ENCODE measurements at regions not wholly inside any gene's neighbourhood (a gene's known extent, or its start where the extent isn't known, plus 50 kb on each side); places are given as distances from the start of the nearest gene placed in this dataset.

DNA sequence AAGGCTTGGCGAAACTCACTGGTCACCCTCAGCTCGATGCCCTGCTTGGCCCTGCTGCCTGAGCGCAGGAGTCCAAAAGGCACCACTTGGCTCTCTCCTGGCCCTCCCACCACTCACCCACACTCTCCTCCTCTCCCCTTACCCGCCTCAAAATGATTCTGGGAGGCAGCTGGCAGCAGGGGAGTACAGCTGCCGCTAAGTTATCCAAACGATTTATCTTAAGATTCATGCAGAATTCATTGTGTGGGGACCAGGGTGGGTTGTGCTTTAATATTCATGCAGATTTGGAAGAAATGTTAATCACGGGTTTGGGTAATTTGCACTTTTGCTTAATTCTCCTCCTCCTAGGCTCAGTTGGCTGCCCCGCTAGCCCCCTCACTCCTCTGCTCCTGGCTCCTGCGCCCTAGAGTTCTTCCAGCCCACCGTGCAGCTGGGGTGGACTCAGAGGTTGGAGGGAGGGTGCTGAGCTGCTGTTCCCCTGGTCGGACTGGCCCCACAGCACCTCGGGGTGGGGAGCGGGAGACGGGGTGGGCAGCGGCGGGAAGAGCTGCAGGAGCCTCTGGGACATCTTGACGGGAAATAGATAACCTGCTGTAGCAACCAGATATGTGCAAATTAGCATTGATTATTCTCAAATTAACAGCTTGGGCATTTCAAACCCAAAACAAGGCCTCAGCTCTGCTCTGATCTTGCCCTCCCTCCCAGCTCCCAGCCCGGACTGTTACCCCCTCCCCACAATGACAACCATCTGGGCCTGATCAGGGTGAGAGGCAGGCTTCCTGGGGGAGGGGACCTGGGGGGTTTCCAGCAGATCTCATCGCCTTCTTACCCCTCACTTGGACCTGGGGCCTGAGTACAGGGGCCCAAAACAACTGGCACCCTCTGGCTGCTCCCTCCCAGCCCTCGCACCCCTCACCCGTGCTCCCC lies 122.6 kb upstream of the RPL38 start:
- no peak for DNase-seq (ENCODE audit: low spot score)

DNA sequence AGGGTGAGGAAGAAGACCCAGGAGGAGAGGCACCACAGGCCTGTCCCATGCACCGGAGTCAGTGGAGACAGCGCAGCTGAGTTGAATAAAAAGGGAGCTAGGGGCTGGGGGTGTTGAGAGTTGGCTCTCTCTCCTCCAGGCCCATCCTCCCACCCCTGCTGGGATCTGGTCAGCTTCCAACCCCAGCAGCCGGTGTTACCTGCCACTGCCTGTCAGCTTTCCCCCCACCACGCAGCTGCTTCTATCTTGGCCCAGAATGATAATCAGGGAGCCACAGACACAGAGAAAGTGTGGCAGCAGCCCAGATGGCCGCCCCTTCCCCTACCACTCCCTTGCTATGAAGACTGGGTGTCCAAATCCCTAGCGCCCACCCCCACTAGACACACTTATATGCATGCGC lies 120.6 kb upstream of the RPL38 start:
- no peak for DNase-seq (ENCODE audit: low spot score)

GRCh38 chr17:74083321-74083720 lies 120.2 kb upstream of the RPL38 start:
- no peak for DNase-seq (ENCODE audit: low spot score)

- DNase-seq (ENCODE audit: low spot score) = no peak
Measured at GRCh38 chr17:74085434-74085833, 118.0 kb upstream of the RPL38 start.

GRCh38 chr17:74087002-74087585 lies 116.4 kb upstream of the RPL38 start:
- DNase-seq (ENCODE audit: low spot score) = no peak

- no peak for DNase-seq (ENCODE audit: low spot score)
Measured at GRCh38 chr17:74088285-74088933, 115.1 kb upstream of the RPL38 start.

DNA sequence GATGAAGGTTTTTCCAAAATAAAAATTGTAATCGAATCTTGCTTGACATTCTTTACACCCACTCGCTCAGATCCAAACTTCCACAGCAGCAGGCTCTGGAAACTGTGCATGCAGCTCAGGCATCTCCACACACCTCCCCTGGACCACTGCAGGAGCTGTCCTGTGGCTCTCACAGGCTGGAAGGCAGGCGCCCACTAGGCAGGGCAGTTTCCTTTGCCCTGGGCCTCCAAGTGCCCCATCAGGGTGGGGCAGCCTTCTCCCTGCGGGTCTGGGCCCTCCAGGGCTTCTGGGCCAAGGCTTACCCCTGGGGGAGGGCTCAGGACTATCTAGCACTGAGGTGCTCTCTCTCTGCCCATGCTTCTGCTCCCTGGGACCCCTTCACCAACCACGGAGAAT lies 114.5 kb upstream of the RPL38 start:
- DNase-seq (ENCODE audit: low spot score) = no peak

GRCh38 chr17:74089380-74089779 lies 114.1 kb upstream of the RPL38 start:
- no peak for DNase-seq (ENCODE audit: low spot score)

DNA sequence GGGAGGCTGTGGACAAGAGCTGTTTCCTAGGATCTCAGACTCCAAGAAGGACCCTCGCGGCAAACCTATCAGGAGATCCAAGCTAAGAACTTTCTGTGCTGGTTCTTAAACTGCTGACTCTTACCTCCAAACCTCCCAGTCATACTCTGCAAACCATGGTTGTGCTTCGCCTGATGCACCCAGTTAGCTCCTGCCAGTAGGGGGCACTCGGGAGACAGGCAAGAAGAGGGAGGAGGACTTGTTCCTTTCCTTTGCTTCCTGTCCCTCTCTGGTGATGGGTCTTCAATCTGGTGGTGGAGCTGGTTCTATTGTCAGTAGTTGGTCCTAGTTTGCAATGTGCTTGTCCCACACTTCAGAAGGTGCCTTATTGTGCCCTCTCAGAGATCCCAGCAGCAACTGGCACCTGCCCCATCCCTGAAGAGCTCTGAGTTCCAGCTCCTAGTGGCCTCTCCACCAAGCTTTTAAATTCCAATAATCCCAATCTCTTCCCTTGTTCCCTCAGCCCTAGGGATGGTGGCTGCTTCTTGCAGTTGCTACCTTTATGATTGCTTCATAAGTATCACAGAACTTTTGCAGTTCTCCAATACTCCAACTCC lies 113.5 kb upstream of the RPL38 start:
- DNase-seq (ENCODE audit: low spot score) = peak; percentile 51

- no peak for DNase-seq (ENCODE audit: low spot score)
Measured at GRCh38 chr17:74094651-74095050, 108.8 kb upstream of the RPL38 start.

DNA sequence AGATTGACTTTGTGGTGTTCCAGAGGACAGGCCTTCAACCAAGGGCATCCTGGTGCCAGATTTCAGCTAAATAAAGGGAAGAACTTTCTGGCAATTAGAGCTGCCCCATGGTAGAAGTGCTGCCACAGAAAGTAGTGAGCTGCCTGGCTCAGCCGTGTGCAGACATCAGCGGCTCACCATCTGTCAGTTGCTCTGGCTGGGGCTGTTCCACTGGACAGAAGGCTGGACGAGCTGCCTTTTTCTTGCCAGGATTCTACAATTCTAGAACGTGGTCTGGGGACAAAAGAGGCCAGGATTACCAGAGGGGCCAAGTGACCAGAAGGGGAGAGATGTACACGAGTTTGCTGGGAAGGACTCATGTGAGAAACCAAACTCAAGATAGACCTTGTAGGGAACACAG lies 107.0 kb upstream of the RPL38 start:
- no peak for DNase-seq (ENCODE audit: low spot score)

DNA sequence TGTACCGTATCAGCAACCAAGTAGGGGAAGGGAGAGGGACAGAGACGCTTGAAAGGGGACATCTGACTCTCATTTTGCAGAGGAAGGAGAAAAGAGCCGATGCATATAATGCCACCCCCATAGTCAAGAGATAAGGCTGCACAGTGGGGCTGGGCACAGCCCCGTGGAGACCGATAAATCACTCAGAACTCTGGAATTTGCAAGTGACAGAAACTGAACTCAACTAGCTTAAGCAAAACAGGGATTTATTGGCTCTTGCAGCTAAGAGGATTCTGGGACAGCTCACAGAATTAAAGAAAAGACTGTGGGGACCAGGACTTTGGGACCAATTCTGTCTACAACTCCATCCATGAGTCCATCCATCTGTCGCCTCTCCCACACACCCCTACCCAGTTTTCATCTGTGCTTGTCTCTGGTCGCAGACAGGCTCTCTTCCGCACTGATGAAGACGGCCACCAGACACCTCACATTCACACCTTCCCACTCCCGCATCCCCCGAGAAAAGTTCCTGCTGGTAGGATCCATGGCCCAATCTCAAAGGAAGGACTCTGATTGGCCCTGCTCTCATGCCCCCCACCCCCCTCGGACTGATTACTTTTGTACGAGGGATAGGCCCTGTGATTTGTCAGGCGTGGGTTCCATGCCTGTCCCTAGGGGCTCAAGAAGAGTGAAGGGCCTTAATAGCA lies 105.9 kb upstream of the RPL38 start:
- no peak for DNase-seq (ENCODE audit: low spot score)

GRCh38 chr17:74098136-74099024 lies 105.1 kb upstream of the RPL38 start:
- DNase-seq (ENCODE audit: low spot score) = no peak

DNA sequence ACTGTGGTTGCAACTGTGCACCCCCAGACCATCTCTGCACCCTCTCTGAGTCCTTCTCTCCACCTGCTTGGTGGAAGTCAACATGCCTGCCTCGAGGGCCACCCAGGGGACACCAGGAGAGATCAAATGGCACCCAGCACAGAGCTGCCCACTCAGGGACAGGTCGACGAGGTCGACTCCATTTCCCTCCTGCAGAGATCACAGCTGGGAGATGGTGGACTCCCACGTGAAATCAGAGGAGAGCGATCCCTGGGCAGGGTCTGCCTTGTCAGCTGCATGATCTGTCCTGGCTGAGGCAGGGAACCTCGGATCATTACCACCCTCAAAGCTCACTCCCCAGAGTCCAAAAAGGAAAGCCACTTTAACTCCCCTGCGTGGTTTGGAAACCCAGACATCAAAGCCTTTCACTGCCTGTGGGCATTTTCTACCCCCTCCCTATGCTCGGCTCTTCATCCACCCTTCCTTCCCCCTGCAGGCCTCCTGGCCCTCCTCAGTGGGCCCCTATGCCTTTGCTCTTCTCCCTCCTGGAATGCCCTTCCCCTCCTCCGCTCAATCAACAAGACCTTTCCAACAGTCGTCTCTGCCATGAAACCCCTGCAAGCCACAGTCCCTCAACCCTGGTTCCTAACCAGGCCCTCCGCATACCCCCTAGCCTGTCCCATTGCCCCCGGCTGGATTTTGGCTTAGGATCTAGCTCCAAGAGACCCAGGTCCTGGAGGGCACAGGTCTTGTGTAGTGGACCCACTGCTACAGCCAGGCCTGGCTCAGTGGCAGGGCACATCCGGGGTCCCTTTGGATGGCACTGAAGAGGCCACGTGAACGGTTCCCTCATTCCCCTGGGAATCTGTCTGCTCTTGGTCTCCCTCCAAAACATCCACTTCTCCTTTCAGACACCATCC lies 103.8 kb upstream of the RPL38 start:
- no peak for DNase-seq (ENCODE audit: low spot score)

DNA sequence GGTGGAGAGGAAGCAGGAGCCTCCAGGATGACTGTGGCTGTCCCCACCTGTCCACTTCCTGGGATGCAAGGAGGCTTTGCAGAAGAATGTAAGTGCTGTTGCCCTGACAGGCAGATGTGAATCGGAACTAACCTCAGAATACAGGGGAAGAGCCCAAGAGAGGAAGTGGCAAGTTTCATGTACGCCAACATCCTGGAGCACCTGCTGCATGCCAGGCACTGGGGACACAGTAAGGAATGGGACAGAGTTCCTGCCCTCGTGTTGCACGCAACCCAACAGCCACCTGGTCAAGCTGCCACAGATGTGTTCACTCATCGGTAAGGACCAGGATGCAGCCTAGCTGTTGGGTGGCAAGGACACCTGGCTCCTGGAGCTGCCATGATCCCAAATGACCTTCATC lies 98.6 kb upstream of the RPL38 start:
- no peak for DNase-seq (ENCODE audit: low spot score)

DNA sequence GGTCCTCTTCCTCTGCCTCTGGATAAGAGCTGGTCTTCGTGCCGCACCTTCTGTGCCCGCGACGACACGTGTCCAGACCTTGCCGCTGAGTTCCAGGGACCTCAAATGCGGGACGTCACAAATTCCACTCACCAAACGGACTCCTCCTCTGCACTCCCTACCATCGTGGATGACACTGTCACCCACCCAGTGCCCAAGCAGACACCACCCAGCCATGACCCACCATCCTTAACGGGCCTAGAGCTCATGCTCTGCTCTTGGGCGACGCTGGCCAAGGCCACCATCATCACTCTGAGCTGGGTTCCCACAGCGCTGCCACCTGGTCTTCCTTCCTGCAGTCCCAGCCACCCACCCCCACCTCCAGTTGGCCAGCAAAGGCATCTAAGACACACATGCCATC lies 96.4 kb upstream of the RPL38 start:
- DNase-seq (ENCODE audit: low spot score) = no peak

DNA sequence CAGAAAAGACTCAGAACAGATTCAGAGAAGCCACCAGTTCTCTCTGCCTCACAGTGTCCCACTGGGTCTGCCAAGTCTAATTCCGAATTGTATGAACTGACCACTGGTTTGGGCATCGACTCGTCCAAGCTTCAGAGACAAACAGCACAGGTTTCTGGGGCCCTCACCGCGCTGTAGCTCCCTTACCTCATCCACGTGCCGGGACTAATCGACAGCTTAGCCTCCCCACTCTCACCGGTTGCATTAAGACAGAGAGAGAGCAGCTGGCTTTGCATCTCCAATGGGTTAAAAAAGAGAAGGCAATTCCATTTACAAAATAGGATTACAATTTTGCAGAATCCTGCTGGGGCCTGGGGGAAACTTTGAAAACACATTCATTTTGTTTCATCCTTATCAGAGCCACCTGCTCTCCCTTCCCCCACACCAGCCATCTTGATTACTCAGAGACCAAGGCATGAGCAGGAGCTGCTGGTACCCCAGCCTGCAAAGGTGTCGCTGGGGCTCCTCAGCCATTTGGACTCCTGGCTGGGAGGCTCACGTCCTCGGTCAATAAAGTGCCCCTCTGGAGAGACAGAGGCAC lies 95.3 kb upstream of the RPL38 start:
- DNase-seq (ENCODE audit: low spot score) = no peak

- no peak for DNase-seq (ENCODE audit: low spot score)
Measured at GRCh38 chr17:74110467-74110866, 93.0 kb upstream of the RPL38 start.

DNA sequence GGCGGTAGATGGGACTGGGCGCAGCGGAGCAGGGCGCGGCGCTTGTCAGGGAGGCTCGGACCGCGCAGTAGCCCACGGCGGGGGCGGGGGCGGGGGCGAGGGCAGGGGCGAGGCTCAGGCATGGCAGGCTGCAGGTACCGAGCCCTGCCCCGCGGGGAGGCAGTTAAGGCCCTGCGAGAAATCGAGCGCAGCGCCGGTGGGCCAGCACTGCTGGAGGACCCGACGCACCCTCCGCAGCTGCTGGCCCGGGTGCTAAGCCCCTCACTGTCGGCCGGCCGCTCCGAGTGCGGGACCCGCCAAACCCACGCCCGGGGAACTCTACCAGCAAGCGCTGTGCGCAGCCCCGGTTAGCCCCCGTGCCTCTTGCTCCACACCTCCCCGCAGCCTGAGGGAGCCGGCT lies 90.2 kb upstream of the RPL38 start:
- no peak for DNase-seq (ENCODE audit: low spot score)

GRCh38 chr17:74113952-74114351 lies 89.5 kb upstream of the RPL38 start:
- DNase-seq (ENCODE audit: low spot score) = no peak
